Chondrocyte (in vitro differentiated cells): ENCODE measurements at regions not wholly inside any gene's neighbourhood (a gene's known extent, or its start where the extent isn't known, plus 50 kb on each side); places are given as distances from the start of the nearest gene placed in this dataset.

Experiments
- DNase-seq: peaks from one replicate; pipeline ENCODE4 v3.0.0; 2021; ENCODE audit warnings: mixed read lengths, low spot score
- H3K27ac Mint-ChIP-seq: one replicate; pipeline ENCODE4 v1.8.0; 2021; ENCODE audit warnings: mild to moderate bottlenecking, moderate library complexity, mixed read lengths; ENCODE audit not compliant: unreplicated experiment
- H3K27me3 Mint-ChIP-seq: 2 replicates; pipeline ENCODE4 v1.8.0; 2021; ENCODE audit warnings: low read depth, mixed read lengths
- H3K36me3 Mint-ChIP-seq: 2 replicates; pipeline ENCODE4 v1.8.0; 2021; ENCODE audit warnings: low read depth, mixed read lengths
- H3K4me1 Mint-ChIP-seq: 2 replicates; pipeline ENCODE4 v1.8.0; 2021; ENCODE audit warnings: low read depth, mild to moderate bottlenecking, mixed read lengths
- H3K4me3 Mint-ChIP-seq: one replicate; pipeline ENCODE4 v1.8.0; 2021; ENCODE audit warnings: mild to moderate bottlenecking, moderate library complexity, mixed read lengths; ENCODE audit not compliant: unreplicated experiment
- H3K9me3 Mint-ChIP-seq: 2 replicates; pipeline ENCODE4 v1.8.0; 2021; ENCODE audit warnings: low read depth, mixed read lengths
- TF ChIP-seq, protein P1 (sequence below): fragments of 200-600 bp; sonication (generic); IDR thresholded peaks from 2 replicates; pipeline ENCODE4 v1.5.0; 2021; ENCODE audit warnings: antibody characterized with exemption, mild to moderate bottlenecking, moderate library complexity

DNA sequence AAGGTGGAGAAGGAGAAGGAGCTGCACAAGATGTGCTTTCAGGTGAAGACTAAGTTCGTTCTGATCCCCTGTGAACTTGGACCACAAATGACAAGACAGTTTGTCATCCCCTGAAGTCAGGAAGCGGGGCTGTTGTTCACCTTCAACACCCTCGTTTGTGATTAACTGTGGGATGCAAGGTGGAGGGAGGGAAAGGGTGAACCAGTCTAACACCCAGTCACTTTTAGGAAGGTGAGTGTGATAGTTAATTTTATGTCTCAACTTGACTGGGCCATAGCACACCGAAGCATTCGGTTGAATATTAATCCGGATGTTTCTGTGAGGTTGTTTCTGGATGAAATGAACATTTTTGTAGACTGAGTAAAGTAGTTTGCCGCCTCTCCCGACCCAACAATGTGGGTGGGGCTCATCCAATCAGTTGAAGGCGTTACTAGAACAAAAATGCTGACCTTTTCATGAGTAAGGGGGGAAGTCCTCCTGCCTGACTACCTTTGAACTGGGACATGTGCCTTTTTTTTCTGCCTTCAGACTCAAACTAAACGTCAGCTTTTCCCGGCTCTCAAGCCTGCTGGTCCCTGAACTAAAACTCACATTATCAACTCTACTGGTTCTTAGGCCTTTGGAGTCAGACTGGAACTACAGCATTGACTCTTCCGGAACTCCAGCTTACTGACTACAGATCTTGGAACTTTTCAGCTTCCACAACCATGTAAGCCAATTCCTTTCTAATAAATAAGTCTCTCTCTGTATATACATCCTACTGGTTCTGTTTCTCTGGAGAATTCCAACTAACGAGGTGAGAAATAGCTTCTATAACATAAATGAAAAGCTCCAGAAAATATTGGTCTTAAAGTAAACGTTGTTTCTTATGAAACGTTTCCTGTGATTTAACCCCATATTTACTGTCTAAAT, 264.0 kb upstream of the SLITRK3 start:
- no peak for DNase-seq
- H3K27ac Mint-ChIP-seq, result no peak overlapping the region
- H3K4me1 Mint-ChIP-seq, result no peaks in the 10 kb centered on the region

DNA sequence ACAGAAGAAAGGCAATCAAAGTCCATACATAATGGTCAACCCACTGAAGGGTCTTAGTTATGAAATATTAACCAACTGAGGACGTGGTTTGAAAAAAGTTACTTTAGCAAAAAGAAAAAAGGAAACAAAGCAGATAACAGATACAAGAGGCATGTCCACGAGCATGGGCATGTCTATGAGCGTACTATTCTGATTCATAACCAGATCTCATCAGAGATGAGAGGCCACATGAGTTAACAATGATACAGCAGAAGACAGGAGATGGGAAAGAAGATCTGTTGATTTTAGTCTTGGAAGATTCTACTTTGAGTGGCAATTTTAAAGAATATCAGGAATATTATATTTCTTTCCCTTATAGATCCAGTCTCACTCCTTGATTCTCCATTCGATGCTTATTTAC, 262.9 kb upstream of the SLITRK3 start:
- TF ChIP-seq, protein P1, sequence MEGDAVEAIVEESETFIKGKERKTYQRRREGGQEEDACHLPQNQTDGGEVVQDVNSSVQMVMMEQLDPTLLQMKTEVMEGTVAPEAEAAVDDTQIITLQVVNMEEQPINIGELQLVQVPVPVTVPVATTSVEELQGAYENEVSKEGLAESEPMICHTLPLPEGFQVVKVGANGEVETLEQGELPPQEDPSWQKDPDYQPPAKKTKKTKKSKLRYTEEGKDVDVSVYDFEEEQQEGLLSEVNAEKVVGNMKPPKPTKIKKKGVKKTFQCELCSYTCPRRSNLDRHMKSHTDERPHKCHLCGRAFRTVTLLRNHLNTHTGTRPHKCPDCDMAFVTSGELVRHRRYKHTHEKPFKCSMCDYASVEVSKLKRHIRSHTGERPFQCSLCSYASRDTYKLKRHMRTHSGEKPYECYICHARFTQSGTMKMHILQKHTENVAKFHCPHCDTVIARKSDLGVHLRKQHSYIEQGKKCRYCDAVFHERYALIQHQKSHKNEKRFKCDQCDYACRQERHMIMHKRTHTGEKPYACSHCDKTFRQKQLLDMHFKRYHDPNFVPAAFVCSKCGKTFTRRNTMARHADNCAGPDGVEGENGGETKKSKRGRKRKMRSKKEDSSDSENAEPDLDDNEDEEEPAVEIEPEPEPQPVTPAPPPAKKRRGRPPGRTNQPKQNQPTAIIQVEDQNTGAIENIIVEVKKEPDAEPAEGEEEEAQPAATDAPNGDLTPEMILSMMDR, result no peak
- H3K4me1 Mint-ChIP-seq, result no peaks in the 10 kb centered on the region
- no peak overlapping the region for H3K27ac Mint-ChIP-seq
- no peaks in the 10 kb centered on the region for H3K36me3 Mint-ChIP-seq
- peaks cover 5% of the 10 kb centered on the region for H3K9me3 Mint-ChIP-seq
- no peak for DNase-seq
- H3K27me3 Mint-ChIP-seq, result peaks cover 3% of the 10 kb centered on the region
- H3K4me3 Mint-ChIP-seq, result no peak overlapping the region

More for the DNA sequence above, 264.0 kb upstream of the SLITRK3 start:
- no peaks in the 10 kb centered on the region for H3K36me3 Mint-ChIP-seq
- peaks cover 3% of the 10 kb centered on the region for H3K27me3 Mint-ChIP-seq
- H3K9me3 Mint-ChIP-seq, result peaks cover 5% of the 10 kb centered on the region
- no peak overlapping the region for H3K4me3 Mint-ChIP-seq
- TF ChIP-seq, protein P1, result no peak

DNA sequence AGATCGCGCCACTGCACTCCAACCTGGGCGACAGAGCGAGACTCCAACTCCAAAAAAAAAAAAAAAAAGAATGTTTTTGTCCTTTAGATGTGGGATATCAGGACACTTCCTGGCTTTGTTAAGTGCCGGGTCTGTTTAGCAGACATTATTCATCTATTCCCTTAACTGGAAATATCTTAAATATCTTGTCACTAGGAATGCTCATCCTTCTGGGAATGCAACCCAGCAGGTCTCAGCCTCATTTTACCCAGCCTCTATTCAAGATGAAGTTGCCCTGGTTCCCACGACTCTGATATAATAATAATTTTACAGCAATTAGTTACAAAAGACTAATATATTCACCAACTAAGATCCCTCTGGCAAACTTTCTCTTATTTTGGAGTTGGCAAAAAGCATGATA, 260.9 kb upstream of the SLITRK3 start:
- TF ChIP-seq, protein P1, result no peak
- Mint-ChIP-seq H3K9me3 (peaks cover 13% of the 10 kb centered on the region), H3K4me1 (no peaks in the 10 kb centered on the region), H3K27me3 (peaks cover 3% of the 10 kb centered on the region), H3K27ac (no peak overlapping the region), H3K4me3 (no peak overlapping the region), H3K36me3 (no peaks in the 10 kb centered on the region)
- DNase-seq, result no peak

DNA sequence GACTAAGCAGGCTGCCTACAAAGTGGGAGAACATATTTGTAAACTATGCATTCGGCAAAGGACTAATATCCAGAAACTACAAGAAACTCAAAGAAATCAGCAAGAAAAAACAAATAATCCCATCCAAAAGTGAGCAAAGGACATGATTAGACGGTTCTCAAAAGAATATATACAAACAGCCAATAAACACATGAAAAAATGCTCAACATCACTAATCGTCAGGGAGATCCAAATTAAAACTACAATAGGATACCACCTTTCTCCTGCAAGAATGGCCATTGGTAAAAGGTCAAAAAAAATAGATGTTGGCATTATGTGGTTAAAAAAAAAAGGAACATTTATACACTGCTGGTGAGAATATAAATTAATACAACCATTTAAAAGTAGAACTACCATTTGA, 259.6 kb upstream of the SLITRK3 start:
- Mint-ChIP-seq H3K27ac (no peak overlapping the region), H3K27me3 (peaks cover 3% of the 10 kb centered on the region), H3K4me1 (no peaks in the 10 kb centered on the region), H3K9me3 (peaks cover 13% of the 10 kb centered on the region), H3K36me3 (no peaks in the 10 kb centered on the region), H3K4me3 (no peak overlapping the region)
- no peak for DNase-seq
- TF ChIP-seq, protein P1, result no peak

DNA sequence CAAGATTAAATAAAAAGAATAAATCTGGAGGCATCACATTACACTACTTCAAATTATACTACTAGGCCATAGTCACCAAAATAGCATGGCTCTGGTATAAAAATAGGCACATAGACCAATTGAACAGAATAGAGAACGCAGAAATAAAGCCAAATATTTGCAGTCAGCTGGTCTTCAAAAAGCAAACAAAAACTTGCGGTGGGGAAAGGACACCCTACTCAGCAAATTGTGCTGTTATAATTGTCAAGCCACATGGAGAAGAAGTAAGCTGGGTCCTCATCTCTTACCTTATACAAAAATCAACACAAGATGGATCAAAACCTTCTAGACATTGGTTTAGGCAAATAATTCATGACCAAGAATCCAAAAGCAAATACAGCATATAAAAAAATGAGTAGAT, 259.2 kb upstream of the SLITRK3 start:
- no peaks in the 10 kb centered on the region for H3K36me3 Mint-ChIP-seq
- no peak for DNase-seq
- peaks cover 13% of the 10 kb centered on the region for H3K9me3 Mint-ChIP-seq
- H3K4me3 Mint-ChIP-seq, result no peak overlapping the region
- TF ChIP-seq, protein P1, result no peak
- no peaks in the 10 kb centered on the region for H3K4me1 Mint-ChIP-seq
- H3K27me3 Mint-ChIP-seq, result peaks cover 3% of the 10 kb centered on the region
- H3K27ac Mint-ChIP-seq, result no peak overlapping the region
